Caco-2 (cell line): ENCODE measurements at regions not wholly inside any gene's neighbourhood (a gene's known extent, or its start where the extent isn't known, plus 50 kb on each side); places are given as distances from the start of the nearest gene placed in this dataset.

Experiments
- BruUV-seq: library from RNA; stranded (reverse); fragments of 400-500 nt; replicated peaks from 2 replicates; lab custom pipeline; 2021; lab: Mats Ljungman, UMichigan
- CTCF ChIA-PET: fragments of 300-600 bp; sonication (Branson Sonifier 250); formaldehyde crosslinking; loops from one replicate; lab custom pipeline; 2022; ENCODE audit warnings: antibody characterized with exemption; lab: Charles Lee
- POLR2A ChIA-PET: fragments of 300-600 bp; sonication (Branson Sonifier 250); formaldehyde crosslinking; loops from one replicate; lab custom pipeline; 2022; ENCODE audit warnings: antibody characterized with exemption; lab: Charles Lee
- DNase-seq, 2 experiments: peaks; one replicate each; pipeline versions ENCODE4 v3.0.0 to v3.0.0-alpha.2; 2020 to 2022
- H3K27me3 ChIP-seq: replicated peaks from 2 replicates; pipeline ENCODE4 v1.6.0; 2011; ENCODE audit warnings: low read length; ENCODE audit not compliant: control insufficient read depth, insufficient read depth
- H3K36me3 ChIP-seq: 2 replicates; pipeline ENCODE4 v1.5.1; 2011; ENCODE audit warnings: low read length; ENCODE audit not compliant: control insufficient read depth, insufficient read depth
- H3K4me1 ChIP-seq: fragments of 250-450 bp; sonication (Bioruptor Pico); 2 replicates; pipeline ENCODE4 v1.5.1; 2020; ENCODE audit warnings: mild to moderate bottlenecking
- H3K4me3 ChIP-seq: 2 replicates; pipeline ENCODE4 v1.5.1; 2011; ENCODE audit warnings: low read depth, mild to moderate bottlenecking, control low read depth, low read length
- H3K9me3 ChIP-seq: fragments of 250-450 bp; sonication (Bioruptor Pico); 2 replicates; pipeline ENCODE4 v1.5.1; 2020; ENCODE audit warnings: mild to moderate bottlenecking, moderate library complexity
- H3K27ac Mint-ChIP-seq: one replicate; pipeline ENCODE4 v1.8.0; 2022; ENCODE audit warnings: mixed read lengths; ENCODE audit not compliant: unreplicated experiment
- H3K27me3 Mint-ChIP-seq: one replicate; pipeline ENCODE4 v1.8.0; 2022; ENCODE audit warnings: mixed read lengths; ENCODE audit not compliant: insufficient read depth, unreplicated experiment
- H3K36me3 Mint-ChIP-seq: one replicate; pipeline ENCODE4 v1.8.0; 2022; ENCODE audit warnings: mild to moderate bottlenecking, mixed read lengths; ENCODE audit not compliant: insufficient read depth, unreplicated experiment
- H3K4me1 Mint-ChIP-seq: one replicate; pipeline ENCODE4 v1.8.0; 2022; ENCODE audit warnings: low read depth, mixed read lengths; ENCODE audit not compliant: unreplicated experiment
- H3K4me3 Mint-ChIP-seq: one replicate; pipeline ENCODE4 v1.8.0; 2022; ENCODE audit warnings: mild to moderate bottlenecking, moderate library complexity, mixed read lengths; ENCODE audit not compliant: unreplicated experiment
- H3K9me3 Mint-ChIP-seq: one replicate; pipeline ENCODE4 v1.8.0; 2022; ENCODE audit warnings: mixed read lengths; ENCODE audit not compliant: unreplicated experiment
- CTCF ChIP-seq, 2 experiments: fragments of 200-600 bp in 1 of 2; IDR thresholded peaks; 1 replicate in 1 of 2; 2 replicates in 1 of 2; pipeline versions ENCODE4 v1.5.1 to v1.8.0; 2011 to 2022; ENCODE audit warnings: antibody characterized with exemption in 1 of 2, control low read depth in 1 of 2, inconsistent platforms in 1 of 2, low read depth in 1 of 2, low read length in 1 of 2, mild to moderate bottlenecking in 1 of 2, moderate library complexity in 1 of 2; ENCODE audit not compliant: insufficient read depth in 1 of 2, severe bottlenecking in 1 of 2, unreplicated experiment in 1 of 2
- intact Hi-C: fragments of 100-400 bp; cut with micrococcal nuclease; formaldehyde crosslinking; loops from one replicate; pipeline ENCODE4 v1.10.0; 2022; ENCODE audit not compliant: unreplicated experiment

- Mint-ChIP-seq H3K4me3 (no peak overlapping the region), H3K4me1 (peaks cover 39% of the 10 kb centered on the region), H3K9me3 (peaks cover 5% of the 10 kb centered on the region), H3K27ac (peak overlapping the region; percentile 78), H3K36me3 (no peaks in the 10 kb centered on the region), H3K27me3 (no peaks in the 10 kb centered on the region)
- no peaks in the 10 kb centered on the region for H3K27me3 ChIP-seq
- H3K36me3 ChIP-seq = no peaks in the 10 kb centered on the region
- no peak overlapping the region for H3K4me3 ChIP-seq
- H3K9me3 ChIP-seq = no peaks in the 10 kb centered on the region
- no TSS peak for BruUV-seq
- intact Hi-C loops = no loop called here
- DNase-seq = no peak
- no peak for TF ChIP-seq CTCF (IDR thresholded peaks at IDR 0.05; ENCODE audit: insufficient read depth in 1 of 2, low read depth in 1 of 2, low read length in 1 of 2, severe bottlenecking in 1 of 2, unreplicated experiment in 1 of 2)
- POLR2A ChIA-PET = no interaction called here
- CTCF ChIA-PET = interaction anchor here (1.9 kb wide), 1 partner anchor 179 kb away, joined by 4 read pairs; no protein-coding TSS in a partner anchor
- peaks cover 25% of the 10 kb centered on the region for H3K4me1 ChIP-seq
These were observed 472.5 kb upstream of the TNP1 start for GRCh38 chr2:217332417-217332791.

- intact Hi-C loops = loop anchor here (1.0 kb wide), 3 partner anchors 17 to 41 kb away; no protein-coding TSS in a partner anchor
- no peaks in the 10 kb centered on the region for H3K27me3 Mint-ChIP-seq
- ChIA-PET CTCF (interaction anchor here (0.6 to 1.9 kb wide), 2 partner anchors 124 to 179 kb away, joined by 3 to 4 read pairs; no protein-coding TSS in a partner anchor), POLR2A (no interaction called here)
- Histone ChIP-seq H3K4me1 (peaks cover 25% of the 10 kb centered on the region), H3K4me3 (no peak overlapping the region), H3K27me3 (no peaks in the 10 kb centered on the region), H3K9me3 (no peaks in the 10 kb centered on the region), H3K36me3 (no peaks in the 10 kb centered on the region)
- peaks cover 35% of the 10 kb centered on the region for H3K4me1 Mint-ChIP-seq
- TF ChIP-seq CTCF (IDR thresholded peaks at IDR 0.05; ENCODE audit: insufficient read depth in 1 of 2, low read depth in 1 of 2, low read length in 1 of 2, severe bottlenecking in 1 of 2, unreplicated experiment in 1 of 2) = no peak
- peak; percentile 85 to 88 for DNase-seq
- H3K27ac Mint-ChIP-seq = peak overlapping the region; percentile 78
- H3K4me3 Mint-ChIP-seq = peak overlapping the region; percentile 12
- no peaks in the 10 kb centered on the region for H3K9me3 Mint-ChIP-seq
- H3K36me3 Mint-ChIP-seq = no peaks in the 10 kb centered on the region
- TSS peak; percentile 49 for BruUV-seq
These were observed 471.9 kb upstream of the TNP1 start for GRCh38 chr2:217331523-217332416.

- BruUV-seq = no TSS peak
- peak overlapping the region; percentile 78 for H3K27ac Mint-ChIP-seq
- Histone ChIP-seq H3K4me1 (peaks cover 35% of the 10 kb centered on the region), H3K36me3 (no peaks in the 10 kb centered on the region), H3K27me3 (no peaks in the 10 kb centered on the region), H3K9me3 (no peaks in the 10 kb centered on the region), H3K4me3 (no peak overlapping the region)
- H3K36me3 Mint-ChIP-seq = peaks cover 4% of the 10 kb centered on the region
- ChIA-PET CTCF (interaction anchor here (1.9 kb wide), 1 partner anchor 180 kb away, joined by 4 read pairs; no protein-coding TSS in a partner anchor), POLR2A (no interaction called here)
- TF ChIP-seq CTCF (IDR thresholded peaks at IDR 0.05; ENCODE audit: insufficient read depth in 1 of 2, low read depth in 1 of 2, low read length in 1 of 2, severe bottlenecking in 1 of 2, unreplicated experiment in 1 of 2) = no peak
- H3K27me3 Mint-ChIP-seq = no peaks in the 10 kb centered on the region
- no peak for DNase-seq
- intact Hi-C loops = loop anchor here (1.0 kb wide), 3 partner anchors 16 to 40 kb away; no protein-coding TSS in a partner anchor
- no peak overlapping the region for H3K4me3 Mint-ChIP-seq
- H3K9me3 Mint-ChIP-seq = peaks cover 5% of the 10 kb centered on the region
- peaks cover 41% of the 10 kb centered on the region for H3K4me1 Mint-ChIP-seq
These were observed 470.8 kb upstream of the TNP1 start for GRCh38 chr2:217330647-217331046.
